ENCODE measurements at regions not wholly inside any gene's neighbourhood (a gene's known extent, or its start where the extent isn't known, plus 50 kb on each side); places are given as distances from the start of the nearest gene placed in this dataset.
"Not testable (repeated sequence)": the region's sequence is repeated elsewhere in the genome, so short reads cannot be mapped to it uniquely, and the experiment has no call there.

- POLR2A ChIA-PET = no interaction called here
Measured at GRCh38 chrX:83260288-83260687, 247.8 kb upstream of the POU3F4 start.

GRCh38 chrX:83262218-83262617, 245.9 kb upstream of the POU3F4 start:
- POLR2A ChIA-PET; H3K4me3 ChIP-seq (ENCODE audit: low read depth, low read length); CTCF ChIA-PET; H3K36me3 ChIP-seq (ENCODE audit: control insufficient read depth, insufficient read depth, low read length); DNase-seq (ENCODE audit: low read depth); H3K27me3 ChIP-seq (ENCODE audit: control insufficient read depth, insufficient read depth, low read length): not testable (repeated sequence)

More at GRCh38 chrX:83260288-83260687, 247.8 kb upstream of the POU3F4 start:
- no peak for TF ChIP-seq CTCF (IDR thresholded peaks at IDR 0.05; ENCODE audit: insufficient read depth, low read depth, low read length)
- H3K27me3 ChIP-seq (ENCODE audit: control insufficient read depth, insufficient read depth, low read length) = no peaks in the 10 kb centered on the region
- DNase-seq (ENCODE audit: low read depth) = no peak
- CTCF ChIA-PET = no interaction called here
- H3K36me3 ChIP-seq (ENCODE audit: control insufficient read depth, insufficient read depth, low read length) = no peaks in the 10 kb centered on the region
- H3K4me3 ChIP-seq (ENCODE audit: low read depth, low read length) = no peak overlapping the region

- TF ChIP-seq CTCF (IDR thresholded peaks at IDR 0.05; ENCODE audit: insufficient read depth, low read depth, low read length) = no peak
- H3K4me3 ChIP-seq (ENCODE audit: low read depth, low read length) = no peak overlapping the region
- ChIA-PET CTCF (no interaction called here), POLR2A (no interaction called here)
- no peaks in the 10 kb centered on the region for H3K36me3 ChIP-seq (ENCODE audit: control insufficient read depth, insufficient read depth, low read length)
- no peaks in the 10 kb centered on the region for H3K27me3 ChIP-seq (ENCODE audit: control insufficient read depth, insufficient read depth, low read length)
- DNase-seq (ENCODE audit: low read depth) = no peak
Measured at GRCh38 chrX:83278988-83279387, 229.1 kb upstream of the POU3F4 start.

- CTCF ChIA-PET; H3K27me3 ChIP-seq (ENCODE audit: control insufficient read depth, insufficient read depth, low read length); H3K36me3 ChIP-seq (ENCODE audit: control insufficient read depth, insufficient read depth, low read length); H3K4me3 ChIP-seq (ENCODE audit: low read depth, low read length); POLR2A ChIA-PET; DNase-seq (ENCODE audit: low read depth): not testable (repeated sequence)
Measured at GRCh38 chrX:83286627-83287026, 221.5 kb upstream of the POU3F4 start.

- CTCF ChIA-PET = no interaction called here
Measured at GRCh38 chrX:83305381-83305780, 202.7 kb upstream of the POU3F4 start.

GRCh38 chrX:83319023-83319422, 189.1 kb upstream of the POU3F4 start:
- ChIA-PET POLR2A (no interaction called here), CTCF (no interaction called here)
- DNase-seq (ENCODE audit: low read depth) = no peak
- H3K27me3 ChIP-seq (ENCODE audit: control insufficient read depth, insufficient read depth, low read length) = no peaks in the 10 kb centered on the region
- TF ChIP-seq CTCF (IDR thresholded peaks at IDR 0.05; ENCODE audit: insufficient read depth, low read depth, low read length) = no peak
- H3K4me3 ChIP-seq (ENCODE audit: low read depth, low read length) = no peak overlapping the region
- no peaks in the 10 kb centered on the region for H3K36me3 ChIP-seq (ENCODE audit: control insufficient read depth, insufficient read depth, low read length)

More at GRCh38 chrX:83305381-83305780, 202.7 kb upstream of the POU3F4 start:
- Histone ChIP-seq H3K27me3 (ENCODE audit: control insufficient read depth, insufficient read depth, low read length) (no peaks in the 10 kb centered on the region), H3K36me3 (ENCODE audit: control insufficient read depth, insufficient read depth, low read length) (no peaks in the 10 kb centered on the region), H3K4me3 (ENCODE audit: low read depth, low read length) (no peak overlapping the region)
- DNase-seq (ENCODE audit: low read depth) = no peak
- TF ChIP-seq CTCF (IDR thresholded peaks at IDR 0.05; ENCODE audit: insufficient read depth, low read depth, low read length) = no peak
- POLR2A ChIA-PET = no interaction called here

All from BJ (cell line).